Myocyte (in vitro differentiated cells): ENCODE measurements at regions not wholly inside any gene's neighbourhood (a gene's known extent, or its start where the extent isn't known, plus 50 kb on each side); places are given as distances from the start of the nearest gene placed in this dataset.

ENCODE experiments used
- DNase-seq: peaks from one replicate; pipeline ENCODE4 v3.0.0-alpha.2; 2012; ENCODE audit warnings: low read depth

DNA sequence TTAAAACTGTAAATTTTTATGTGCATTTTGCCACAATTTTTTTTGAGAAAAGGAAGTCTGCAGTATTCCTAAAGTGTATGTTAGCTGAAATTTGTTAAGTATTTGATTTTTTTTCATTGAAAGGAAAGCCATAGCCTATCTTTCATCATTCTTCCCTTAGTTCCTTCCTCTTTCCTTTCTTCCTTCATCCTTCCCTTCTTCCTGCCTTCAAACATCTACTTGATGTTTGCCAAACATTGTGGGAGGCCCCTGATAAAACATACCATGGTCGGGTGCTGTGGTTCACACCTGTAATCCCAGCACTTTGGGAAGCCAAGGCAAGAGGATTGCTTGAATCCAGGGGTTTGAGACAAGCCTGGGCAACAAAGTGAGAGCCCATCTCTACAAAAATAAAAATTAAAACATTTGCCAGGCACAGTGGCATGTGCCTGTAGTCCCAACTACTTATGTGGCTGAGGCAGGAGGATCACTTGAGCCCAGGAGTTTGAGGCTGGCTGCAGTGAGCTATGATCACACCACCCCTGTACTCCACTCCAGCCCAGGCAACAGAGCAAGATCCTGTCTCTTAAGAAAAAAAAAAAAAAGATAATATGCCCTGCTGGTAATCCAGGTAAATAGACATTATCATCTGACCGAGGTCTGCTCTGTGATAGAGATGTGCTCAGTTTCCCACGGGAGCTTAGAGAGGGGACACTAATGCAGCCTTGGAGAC, 62.9 kb upstream of the FOXN2 start:
- no peak for DNase-seq

GRCh38 chr2:48253301-48253700, 61.2 kb upstream of the FOXN2 start:
- no peak for DNase-seq

GRCh38 chr2:48254839-48255238, 59.6 kb upstream of the FOXN2 start:
- DNase-seq = no peak

DNA sequence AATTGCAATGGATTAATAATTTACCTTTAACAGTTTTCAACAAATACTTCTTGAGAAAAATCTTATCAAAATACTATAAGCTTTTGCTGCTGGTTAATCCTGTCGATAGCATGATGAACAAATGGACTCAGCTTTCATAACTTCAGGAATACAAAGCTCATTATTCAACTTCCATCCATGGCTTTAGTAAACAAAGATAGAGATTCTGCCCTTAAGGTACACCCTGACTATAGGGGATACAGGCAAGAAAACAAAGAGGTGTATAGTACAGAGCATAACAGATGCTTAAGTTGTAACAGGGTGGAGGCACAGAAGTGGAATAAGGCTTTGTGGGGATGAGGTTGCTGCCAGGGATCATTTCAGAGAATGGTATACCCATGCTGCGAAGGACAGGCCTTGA, 57.0 kb upstream of the FOXN2 start:
- no peak for DNase-seq

GRCh38 chr2:48258481-48259149, 55.9 kb upstream of the FOXN2 start:
- no peak for DNase-seq

DNA sequence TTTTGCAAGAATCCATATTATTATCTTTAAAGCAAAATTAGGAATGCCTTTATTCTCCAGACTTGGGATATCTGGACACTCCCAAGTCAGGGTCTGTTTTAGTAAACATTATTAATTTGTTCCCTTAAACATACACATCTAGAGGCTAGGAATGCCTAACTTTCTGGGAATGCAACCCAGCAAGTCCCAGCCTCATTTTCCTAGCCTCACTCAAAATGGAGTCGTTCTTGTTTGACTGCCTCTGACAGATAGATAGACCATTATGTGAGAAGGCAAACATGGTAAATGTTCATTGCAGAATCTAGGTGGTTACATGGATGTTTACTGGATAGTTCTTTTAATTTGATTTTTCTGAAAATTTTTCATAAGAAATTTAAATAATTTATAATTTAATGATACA, 54.7 kb upstream of the FOXN2 start:
- no peak for DNase-seq

- no peak for DNase-seq
Measured at GRCh38 chr2:48264627-48265026, 49.9 kb upstream of the FOXN2 start.
